HG02642 (cell line): ENCODE measurements at regions not wholly inside any gene's neighbourhood (a gene's known extent, or its start where the extent isn't known, plus 50 kb on each side); places are given as distances from the start of the nearest gene placed in this dataset.
"Not testable (repeated sequence)": the region's sequence is repeated elsewhere in the genome, so short reads cannot be mapped to it uniquely, and the experiment has no call there.

Source experiments
- ATAC-seq: cut with Tn5 transposase; IDR thresholded peaks from one replicate; pipeline ENCODE4 v1.9.1; 2021; ENCODE audit warnings: mild to moderate bottlenecking; ENCODE audit not compliant: unreplicated experiment, poor library complexity

- no peak for ATAC-seq
Observed at GRCh38 chr6:11961923-11962322, 50.2 kb upstream of the HIVEP1 start.

- ATAC-seq, result no peak
Observed at GRCh38 chr6:11960909-11961779, 51.0 kb upstream of the HIVEP1 start.

- no peak for ATAC-seq
Observed at GRCh38 chr6:11956781-11957180, 55.3 kb upstream of the HIVEP1 start.

- ATAC-seq, result no peak
Observed at GRCh38 chr6:11953641-11954040, 58.5 kb upstream of the HIVEP1 start.

GRCh38 chr6:11952316-11952715, 59.8 kb upstream of the HIVEP1 start:
- ATAC-seq, result no peak

GRCh38 chr6:11951868-11952267, 60.2 kb upstream of the HIVEP1 start:
- ATAC-seq, result no peak

GRCh38 chr6:11950109-11950508, 62.0 kb upstream of the HIVEP1 start:
- no peak for ATAC-seq

GRCh38 chr6:11947575-11947974, 64.5 kb upstream of the HIVEP1 start:
- no peak for ATAC-seq

GRCh38 chr6:11947063-11947462, 65.0 kb upstream of the HIVEP1 start:
- no peak for ATAC-seq

- ATAC-seq, result no peak
Observed at GRCh38 chr6:11944111-11944510, 68.0 kb upstream of the HIVEP1 start.

GRCh38 chr6:11943060-11943459, 69.1 kb upstream of the HIVEP1 start:
- no peak for ATAC-seq

- no peak for ATAC-seq
Observed at GRCh38 chr6:11942185-11942864, 69.8 kb upstream of the HIVEP1 start.

- ATAC-seq, result not testable (repeated sequence)
Observed at GRCh38 chr6:11940532-11941166, 71.5 kb upstream of the HIVEP1 start.

- ATAC-seq, result no peak
Observed at GRCh38 chr6:11938285-11938890, 73.7 kb upstream of the HIVEP1 start.

GRCh38 chr6:11934638-11935037, 77.5 kb upstream of the HIVEP1 start:
- no peak for ATAC-seq

- ATAC-seq, result not testable (repeated sequence)
Observed at GRCh38 chr6:11932892-11933291, 79.2 kb upstream of the HIVEP1 start.

- no peak for ATAC-seq
Observed at GRCh38 chr6:11931296-11932035, 80.6 kb upstream of the HIVEP1 start.

- not testable (repeated sequence) for ATAC-seq
Observed at GRCh38 chr6:11930834-11931233, 81.3 kb upstream of the HIVEP1 start.

- no peak for ATAC-seq
Observed at GRCh38 chr6:11930240-11930639, 81.9 kb upstream of the HIVEP1 start.

- no peak for ATAC-seq
Observed at GRCh38 chr6:11929241-11929835, 82.8 kb upstream of the HIVEP1 start.
